ENCODE measurements at regions not wholly inside any gene's neighbourhood (a gene's known extent, or its start where the extent isn't known, plus 50 kb on each side); places are given as distances from the start of the nearest gene placed in this dataset.

- ATAC-seq: no peak
- no peak for TF ChIP-seq POLR2A (IDR thresholded peaks at IDR 0.05)
- no peak for TF ChIP-seq CTCF (IDR thresholded peaks at IDR 0.05 in 4 of 5, conservative IDR thresholded peaks at IDR 0.05 in 1 of 5)
- Histone ChIP-seq H3K36me3 (no peaks in the 10 kb centered on the region), H3K4me1 (no peaks in the 10 kb centered on the region), H3K27ac (no peak overlapping the region), H3K27me3 (no peaks in the 10 kb centered on the region), H3K4me3 (no peak overlapping the region), H3K9me3 (no peaks in the 10 kb centered on the region)
- DNase-seq: no peak
- in situ Hi-C loops (cut with MboI; ENCODE audit: low sequenced_read_pairs in 4 of 4) (no loop called here), intact Hi-C loops (cut with DNase I; ENCODE audit: low total_unique reads) (no loop called here)
These were observed 566.0 kb upstream of the CDH18 start for GRCh38 chr5:20554001-20554400.

GRCh38 chr5:20537911-20538703 is 550.1 kb upstream of the CDH18 start:
- H3K36me3 ChIP-seq: no peaks in the 10 kb centered on the region
- no peak for TF ChIP-seq CTCF (IDR thresholded peaks at IDR 0.05 in 4 of 5, conservative IDR thresholded peaks at IDR 0.05 in 1 of 5)
- TF ChIP-seq POLR2A (IDR thresholded peaks at IDR 0.05): no peak
- ATAC-seq: no peak
- no peak overlapping the region for H3K4me3 ChIP-seq
- H3K27me3 ChIP-seq: no peaks in the 10 kb centered on the region
- in situ Hi-C loops (cut with MboI; ENCODE audit: low sequenced_read_pairs in 4 of 4): no loop called here
- no peaks in the 10 kb centered on the region for H3K9me3 ChIP-seq
- H3K4me1 ChIP-seq: no peaks in the 10 kb centered on the region
- H3K27ac ChIP-seq: no peak overlapping the region
- intact Hi-C loops (cut with DNase I; ENCODE audit: low total_unique reads): no loop called here
- DNase-seq: no peak

GRCh38 chr5:20536813-20537212 is 548.8 kb upstream of the CDH18 start:
- Histone ChIP-seq H3K27ac (no peak overlapping the region), H3K4me3 (no peak overlapping the region), H3K27me3 (no peaks in the 10 kb centered on the region), H3K9me3 (no peaks in the 10 kb centered on the region), H3K4me1 (no peaks in the 10 kb centered on the region), H3K36me3 (no peaks in the 10 kb centered on the region)
- DNase-seq (no peak), ATAC-seq (no peak)
- TF ChIP-seq CTCF (IDR thresholded peaks at IDR 0.05 in 4 of 5, conservative IDR thresholded peaks at IDR 0.05 in 1 of 5) (no peak), POLR2A (IDR thresholded peaks at IDR 0.05) (no peak)
- in situ Hi-C loops (cut with MboI; ENCODE audit: low sequenced_read_pairs in 4 of 4): no loop called here
- intact Hi-C loops (cut with DNase I; ENCODE audit: low total_unique reads): no loop called here

GRCh38 chr5:20536341-20536740 is 548.3 kb upstream of the CDH18 start:
- in situ Hi-C loops (cut with MboI; ENCODE audit: low sequenced_read_pairs in 4 of 4): no loop called here
- TF ChIP-seq POLR2A (IDR thresholded peaks at IDR 0.05): no peak
- no peak for TF ChIP-seq CTCF (IDR thresholded peaks at IDR 0.05 in 4 of 5, conservative IDR thresholded peaks at IDR 0.05 in 1 of 5)
- no peak overlapping the region for H3K4me3 ChIP-seq
- DNase-seq (no peak), ATAC-seq (no peak)
- no peaks in the 10 kb centered on the region for H3K4me1 ChIP-seq
- H3K27me3 ChIP-seq: no peaks in the 10 kb centered on the region
- no peaks in the 10 kb centered on the region for H3K9me3 ChIP-seq
- intact Hi-C loops (cut with DNase I; ENCODE audit: low total_unique reads): no loop called here
- H3K27ac ChIP-seq: no peak overlapping the region
- no peaks in the 10 kb centered on the region for H3K36me3 ChIP-seq

- Histone ChIP-seq H3K27ac (no peak overlapping the region), H3K9me3 (no peaks in the 10 kb centered on the region), H3K4me3 (no peak overlapping the region), H3K36me3 (no peaks in the 10 kb centered on the region), H3K27me3 (no peaks in the 10 kb centered on the region), H3K4me1 (no peaks in the 10 kb centered on the region)
- intact Hi-C loops (cut with DNase I; ENCODE audit: low total_unique reads): no loop called here
- ATAC-seq: no peak
- in situ Hi-C loops (cut with MboI; ENCODE audit: low sequenced_read_pairs in 4 of 4): no loop called here
- no peak for DNase-seq
- TF ChIP-seq POLR2A (IDR thresholded peaks at IDR 0.05) (no peak), CTCF (IDR thresholded peaks at IDR 0.05 in 4 of 5, conservative IDR thresholded peaks at IDR 0.05 in 1 of 5) (no peak)
These were observed 540.5 kb upstream of the CDH18 start for GRCh38 chr5:20528471-20528870.
